Keratinocyte (primary cell): ENCODE measurements at regions not wholly inside any gene's neighbourhood (a gene's known extent, or its start where the extent isn't known, plus 50 kb on each side); places are given as distances from the start of the nearest gene placed in this dataset.

Experiments
- DNase-seq: peaks from one replicate; pipeline ENCODE4 v3.0.0-alpha.2; 2011; ENCODE audit warnings: low read depth, missing footprints, low spot score
- FAIRE-seq: peaks from 2 replicates; lab custom pipeline; 2011; peaks lifted over from hg19 to GRCh38; lab: Jason Lieb, UNC
- H2AFZ ChIP-seq: 2 replicates; pipeline ENCODE4 v1.6.0; 2012; ENCODE audit warnings: low read length, control low read depth, inconsistent platforms; ENCODE audit not compliant: control insufficient read depth
- H3K27ac ChIP-seq: 2 replicates; pipeline ENCODE4 v1.5.1; 2011; ENCODE audit warnings: low read length; ENCODE audit not compliant: control insufficient read depth, insufficient read depth
- H3K27me3 ChIP-seq: 3 replicates; pipeline ENCODE4 v1.6.0; 2011; ENCODE audit warnings: low read length; ENCODE audit not compliant: control insufficient read depth, insufficient read depth; ENCODE audit errors: extremely low read depth
- H3K36me3 ChIP-seq, 2 experiments: 2 replicates in 1 of 2; 3 replicates in 1 of 2; pipeline ENCODE4 v1.5.1; 2011; ENCODE audit warnings: low read length in 2 of 2, mild to moderate bottlenecking in 1 of 2; ENCODE audit not compliant: control insufficient read depth in 2 of 2, insufficient read depth in 2 of 2; ENCODE audit errors: extremely low read depth in 1 of 2
- H3K4me1 ChIP-seq: 3 replicates; pipeline ENCODE4 v1.5.1; 2011; ENCODE audit warnings: low read length; ENCODE audit not compliant: control insufficient read depth, insufficient read depth; ENCODE audit errors: extremely low read depth
- H3K4me2 ChIP-seq: 3 replicates; pipeline ENCODE4 v1.6.0; 2011; ENCODE audit warnings: low read depth, low read length; ENCODE audit not compliant: control insufficient read depth, insufficient read depth; ENCODE audit errors: extremely low read depth
- H3K4me3 ChIP-seq, 3 experiments: fragments of 200-600 bp in 1 of 3; sonication (generic) in 1 of 3; 2 replicates in 2 of 3; 3 replicates in 1 of 3; pipeline ENCODE4 v1.5.1; 2011 to 2016; ENCODE audit warnings: low read length in 3 of 3, mild to moderate bottlenecking in 3 of 3, control low read depth in 2 of 3, inconsistent platforms in 1 of 3, low read depth in 1 of 3, mixed read lengths in 1 of 3, mixed run types in 1 of 3, moderate library complexity in 1 of 3; ENCODE audit not compliant: control insufficient read depth in 2 of 3, insufficient read depth in 2 of 3; ENCODE audit errors: extremely low read depth in 1 of 3
- H3K79me2 ChIP-seq: 2 replicates; pipeline ENCODE4 v1.6.0; 2012; ENCODE audit warnings: low read length; ENCODE audit not compliant: control insufficient read depth, insufficient read depth
- H3K9ac ChIP-seq: 3 replicates; pipeline ENCODE4 v1.6.0; 2011; ENCODE audit warnings: low read length; ENCODE audit not compliant: control insufficient read depth, insufficient read depth; ENCODE audit errors: extremely low read depth
- H3K9me1 ChIP-seq: 3 replicates; pipeline ENCODE4 v1.6.0; 2011; ENCODE audit warnings: low read length; ENCODE audit not compliant: control insufficient read depth, insufficient read depth; ENCODE audit errors: extremely low read depth
- H3K9me3 ChIP-seq: 2 replicates; pipeline ENCODE4 v1.5.1; 2012; ENCODE audit warnings: low read depth, low read length; ENCODE audit not compliant: control insufficient read depth
- H4K20me1 ChIP-seq: 3 replicates; pipeline ENCODE4 v1.6.0; 2011; ENCODE audit warnings: low read length; ENCODE audit not compliant: control insufficient read depth, insufficient read depth; ENCODE audit errors: extremely low read depth
- CTCF ChIP-seq, 3 experiments: IDR thresholded peaks in 1 of 3; conservative IDR thresholded peaks in 1 of 3; optimal IDR thresholded peaks in 1 of 3; 2 replicates in 2 of 3; 3 replicates in 1 of 3; pipeline versions ENCODE3 to v1.5.1; 2011; ENCODE audit warnings: low read length in 3 of 3, mild to moderate bottlenecking in 3 of 3, moderate library complexity in 2 of 3, control low read depth in 1 of 3, inconsistent platforms in 1 of 3; ENCODE audit not compliant: insufficient read depth in 2 of 3; ENCODE audit errors: extremely low read depth in 1 of 3
- EZH2 ChIP-seq: IDR thresholded peaks from one replicate; pipeline ENCODE4 v1.6.1; 2012; ENCODE audit warnings: inconsistent platforms, mild to moderate bottlenecking, low read length, moderate library complexity
- dilution Hi-C: fragments of 300-500 bp; cut with MboI; formaldehyde crosslinking; loops from one replicate; pipeline ENCODE4 v1.7.0; 2020; ENCODE audit warnings: low sequenced_read_pairs; ENCODE audit not compliant: extremely low pct_ligation_motif_present

- Histone ChIP-seq H3K36me3 (no peaks in the 10 kb centered on the region), H3K27ac (no peak overlapping the region), H2AFZ (no peak overlapping the region), H4K20me1 (no peaks in the 10 kb centered on the region), H3K9ac (no peak overlapping the region), H3K27me3 (no peaks in the 10 kb centered on the region), H3K9me1 (no peaks in the 10 kb centered on the region), H3K4me2 (no peak overlapping the region), H3K4me3 (no peak overlapping the region), H3K79me2 (no peaks in the 10 kb centered on the region), H3K9me3 (no peaks in the 10 kb centered on the region), H3K4me1 (no peaks in the 10 kb centered on the region)
- TF ChIP-seq EZH2, result no peak
- TF ChIP-seq CTCF (optimal IDR thresholded peaks at IDR 0.05 in 1 of 3, IDR thresholded peaks at IDR 0.05 in 1 of 3, conservative IDR thresholded peaks at IDR 0.05 in 1 of 3; ENCODE audit: extremely low read depth in 1 of 3, insufficient read depth in 2 of 3, low read length in 3 of 3), result no peak
- DNase-seq (no peak), FAIRE-seq (no peak)
- dilution Hi-C loops, result no loop called here
These were observed 1456.1 kb upstream of the MIR17HG start for GRCh38 chr13:89891416-89891815.

DNA sequence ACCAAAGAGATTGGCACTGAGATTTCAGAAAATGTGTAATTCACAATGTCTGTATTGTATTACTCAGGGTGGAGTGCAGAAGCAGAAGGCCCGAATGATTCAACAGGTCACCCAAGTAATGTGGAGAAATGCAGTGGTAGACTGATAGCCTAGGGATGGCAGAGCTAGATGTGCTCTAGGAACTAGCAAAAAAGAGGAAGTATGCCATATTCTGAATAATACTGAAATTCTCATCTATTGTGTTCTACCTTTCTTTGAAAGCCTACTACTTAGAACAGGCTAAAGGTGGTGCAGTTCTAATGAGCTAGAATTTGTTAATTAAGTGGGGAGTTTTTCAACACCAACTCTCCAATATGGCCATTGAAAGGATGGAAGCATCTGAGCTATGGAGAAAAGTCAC lies 1449.8 kb upstream of the MIR17HG start:
- no peak overlapping the region for H3K4me2 ChIP-seq
- H3K9me3 ChIP-seq, result no peaks in the 10 kb centered on the region
- H3K79me2 ChIP-seq, result no peaks in the 10 kb centered on the region
- H2AFZ ChIP-seq, result no peak overlapping the region
- no peak for FAIRE-seq
- H3K9ac ChIP-seq, result no peak overlapping the region
- no peaks in the 10 kb centered on the region for H3K9me1 ChIP-seq
- dilution Hi-C loops, result no loop called here
- H3K27ac ChIP-seq, result no peak overlapping the region
- TF ChIP-seq CTCF (optimal IDR thresholded peaks at IDR 0.05 in 1 of 3, IDR thresholded peaks at IDR 0.05 in 1 of 3, conservative IDR thresholded peaks at IDR 0.05 in 1 of 3; ENCODE audit: extremely low read depth in 1 of 3, insufficient read depth in 2 of 3, low read length in 3 of 3) (no peak), EZH2 (no peak)
- H4K20me1 ChIP-seq, result no peaks in the 10 kb centered on the region
- H3K4me3 ChIP-seq, result no peak overlapping the region
- H3K36me3 ChIP-seq, result no peaks in the 10 kb centered on the region
- no peaks in the 10 kb centered on the region for H3K27me3 ChIP-seq
- no peak for DNase-seq
- H3K4me1 ChIP-seq, result no peaks in the 10 kb centered on the region
